GM20000 (cell line): ENCODE measurements at regions not wholly inside any gene's neighbourhood (a gene's known extent, or its start where the extent isn't known, plus 50 kb on each side); places are given as distances from the start of the nearest gene placed in this dataset.

Experiments used
- DNase-seq: peaks from one replicate; pipeline ENCODE4 v3.0.0; 2012; ENCODE audit warnings: low spot score
- TF ChIP-seq, protein P1 (sequence below): IDR thresholded peaks from 2 replicates; pipeline ENCODE4 v1.5.1; 2012; ENCODE audit warnings: mild to moderate bottlenecking, control low read depth; ENCODE audit errors: extremely low read depth, missing control alignments

DNA sequence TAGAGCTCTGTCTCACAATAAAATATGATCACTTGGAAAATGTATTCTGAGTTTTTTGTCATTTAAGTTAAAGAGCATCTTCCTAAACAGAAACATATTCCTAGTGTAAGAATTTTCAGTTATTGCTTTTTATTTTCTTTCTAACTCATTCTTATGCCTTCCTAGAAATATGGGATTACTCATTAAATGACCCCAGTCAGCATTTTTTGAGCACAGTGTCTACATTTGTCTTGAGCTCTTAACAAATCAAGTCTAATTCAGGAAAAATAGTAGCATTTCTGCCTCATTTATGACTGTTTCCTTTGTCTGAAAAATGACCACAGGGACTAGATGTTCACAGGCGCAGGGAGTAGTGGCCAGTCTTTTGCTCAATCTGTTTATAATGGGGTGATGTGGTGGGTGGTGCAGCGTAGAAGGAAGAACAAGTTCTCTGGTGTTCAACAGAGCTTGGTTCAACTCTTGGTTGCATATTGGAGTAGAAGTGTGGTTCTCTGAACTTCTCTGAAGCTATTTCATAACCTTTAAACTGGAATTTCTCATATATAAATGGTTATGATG lies 267.1 kb downstream of the CYRIA start:
- TF ChIP-seq, protein P1, sequence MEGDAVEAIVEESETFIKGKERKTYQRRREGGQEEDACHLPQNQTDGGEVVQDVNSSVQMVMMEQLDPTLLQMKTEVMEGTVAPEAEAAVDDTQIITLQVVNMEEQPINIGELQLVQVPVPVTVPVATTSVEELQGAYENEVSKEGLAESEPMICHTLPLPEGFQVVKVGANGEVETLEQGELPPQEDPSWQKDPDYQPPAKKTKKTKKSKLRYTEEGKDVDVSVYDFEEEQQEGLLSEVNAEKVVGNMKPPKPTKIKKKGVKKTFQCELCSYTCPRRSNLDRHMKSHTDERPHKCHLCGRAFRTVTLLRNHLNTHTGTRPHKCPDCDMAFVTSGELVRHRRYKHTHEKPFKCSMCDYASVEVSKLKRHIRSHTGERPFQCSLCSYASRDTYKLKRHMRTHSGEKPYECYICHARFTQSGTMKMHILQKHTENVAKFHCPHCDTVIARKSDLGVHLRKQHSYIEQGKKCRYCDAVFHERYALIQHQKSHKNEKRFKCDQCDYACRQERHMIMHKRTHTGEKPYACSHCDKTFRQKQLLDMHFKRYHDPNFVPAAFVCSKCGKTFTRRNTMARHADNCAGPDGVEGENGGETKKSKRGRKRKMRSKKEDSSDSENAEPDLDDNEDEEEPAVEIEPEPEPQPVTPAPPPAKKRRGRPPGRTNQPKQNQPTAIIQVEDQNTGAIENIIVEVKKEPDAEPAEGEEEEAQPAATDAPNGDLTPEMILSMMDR, result no peak
- no peak for DNase-seq

- TF ChIP-seq, protein P1, result no peak
- no peak for DNase-seq
Observed at GRCh38 chr2:16397681-16398475, 267.8 kb downstream of the CYRIA start.

GRCh38 chr2:16396986-16397385 lies 268.6 kb downstream of the CYRIA start:
- no peak for DNase-seq
- TF ChIP-seq, protein P1, result no peak

GRCh38 chr2:16396171-16396570 lies 269.5 kb downstream of the CYRIA start:
- TF ChIP-seq, protein P1, result no peak
- DNase-seq, result no peak

- DNase-seq, result no peak
- TF ChIP-seq, protein P1, result no peak
Observed at GRCh38 chr2:16395601-16396000, 270.0 kb downstream of the CYRIA start.

DNA sequence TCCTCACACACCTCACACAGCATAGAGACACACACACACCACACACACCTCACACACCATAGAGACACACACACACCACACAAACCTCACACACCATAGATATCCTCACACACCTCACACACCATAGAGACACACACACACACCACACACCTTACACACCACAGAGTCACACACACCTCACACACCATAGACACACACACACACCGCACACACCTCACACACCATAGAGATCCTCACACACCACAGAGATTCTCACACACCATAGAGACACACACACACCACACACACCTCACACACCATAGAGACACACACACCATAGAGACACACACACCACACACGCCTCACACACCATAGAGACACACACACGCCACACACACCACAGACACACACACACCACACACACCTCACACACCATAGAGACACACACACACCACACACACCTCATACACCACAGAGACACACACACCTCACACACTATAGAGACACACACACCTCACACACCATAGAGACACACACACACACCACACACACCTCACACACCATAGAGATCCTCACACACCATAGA lies 270.6 kb downstream of the CYRIA start:
- TF ChIP-seq, protein P1, result no peak
- no peak for DNase-seq
